Panc1 (cell line): ENCODE measurements at regions not wholly inside any gene's neighbourhood (a gene's known extent, or its start where the extent isn't known, plus 50 kb on each side); places are given as distances from the start of the nearest gene placed in this dataset.

Source experiments
- ATAC-seq: fragments of 200-7000 bp; cut with Tn5 transposase; 2 replicates; pipeline ENCODE4 v1.9.1; 2020; ENCODE audit warnings: mild to moderate bottlenecking, moderate library complexity
- BruUV-seq: library from RNA; stranded (reverse); fragments of 400-500 nt; replicated peaks from 2 replicates; lab custom pipeline; 2021; lab: Mats Ljungman, UMichigan
- CTCF ChIA-PET: fragments of 300-600 bp; sonication (Branson Sonifier 250); formaldehyde crosslinking; loops from one replicate; lab custom pipeline; 2022; ENCODE audit warnings: antibody characterized with exemption; lab: Charles Lee
- POLR2A ChIA-PET: fragments of 300-600 bp; sonication (Branson Sonifier 250); formaldehyde crosslinking; loops from one replicate; lab custom pipeline; 2022; ENCODE audit warnings: antibody characterized with exemption; lab: Charles Lee
- DNase-seq: peaks from one replicate; pipeline ENCODE4 v3.0.0-alpha.2; 2010; ENCODE audit warnings: low read depth, low spot score
- H3K27ac ChIP-seq: 2 replicates; pipeline ENCODE4 v1.5.1; 2011; ENCODE audit warnings: mild to moderate bottlenecking, low read length, inconsistent platforms
- H3K27me3 ChIP-seq: fragments of 200-500 bp; sonication (Bioruptor generic); 2 replicates; pipeline ENCODE4 v1.6.0; 2014; ENCODE audit warnings: low read length, inconsistent platforms; ENCODE audit not compliant: control insufficient read depth, insufficient read depth
- H3K36me3 ChIP-seq: fragments of 200-500 bp; sonication (Bioruptor generic); 2 replicates; pipeline ENCODE4 v1.5.1; 2014; ENCODE audit warnings: inconsistent platforms, mild to moderate bottlenecking, low read length, moderate library complexity; ENCODE audit not compliant: control insufficient read depth, insufficient read depth
- H3K4me1 ChIP-seq: 2 replicates; pipeline ENCODE4 v1.5.1; 2011; ENCODE audit warnings: inconsistent platforms, mild to moderate bottlenecking, low read length, moderate library complexity; ENCODE audit not compliant: control insufficient read depth, insufficient read depth
- H3K4me3 ChIP-seq, 2 experiments: 2 replicates each; pipeline ENCODE4 v1.5.1; 2011 to 2012; ENCODE audit warnings: low read depth in 2 of 2, low read length in 2 of 2, mild to moderate bottlenecking in 2 of 2, inconsistent platforms in 1 of 2, moderate library complexity in 1 of 2
- H3K9me3 ChIP-seq: fragments of 200-500 bp; sonication (Bioruptor generic); 2 replicates; pipeline ENCODE4 v1.5.1; 2014; ENCODE audit warnings: low read depth, mild to moderate bottlenecking, inconsistent platforms, low read length, moderate library complexity; ENCODE audit not compliant: control insufficient read depth, insufficient read depth
- CTCF ChIP-seq: fragments of 450-650 bp; IDR thresholded peaks from 2 replicates; pipeline ENCODE4 v1.5.1; 2017; ENCODE audit warnings: mild to moderate bottlenecking
- POLR2AphosphoS5 ChIP-seq: IDR thresholded peaks from 2 replicates; pipeline ENCODE4 v1.6.1; 2012; ENCODE audit warnings: mild to moderate bottlenecking, low read depth, low read length, moderate library complexity
- REST ChIP-seq, 2 experiments: IDR thresholded peaks; 2 replicates each; pipeline ENCODE4 v1.6.1; 2011 to 2012; ENCODE audit warnings: low read depth in 2 of 2, control low read depth in 1 of 2, low read length in 1 of 2, mild to moderate bottlenecking in 1 of 2, moderate library complexity in 1 of 2; ENCODE audit not compliant: insufficient read depth in 1 of 2
- SIN3A ChIP-seq: IDR thresholded peaks from 2 replicates; pipeline ENCODE4 v1.6.1; 2012; ENCODE audit warnings: low read depth, mild to moderate bottlenecking, low read length, moderate library complexity, borderline replicate concordance; ENCODE audit not compliant: insufficient read depth
- TCF7L2 ChIP-seq: IDR thresholded peaks from 2 replicates; pipeline ENCODE4 v1.6.1; 2011; ENCODE audit warnings: mild to moderate bottlenecking, low read depth, low read length, inconsistent platforms
- in situ Hi-C: cut with HindIII; loops from 2 replicates; pipeline ENCODE4 v1.10.0; 2016; ENCODE audit warnings: low sequenced_read_pairs, low pct_unique_long_range_greater_than_20kb
- intact Hi-C: fragments of 100-400 bp; cut with micrococcal nuclease; formaldehyde crosslinking; loops from one replicate; pipeline ENCODE4 v1.10.0; 2022; ENCODE audit not compliant: unreplicated experiment

- BruUV-seq = no TSS peak
- intact Hi-C loops = no loop called here
- in situ Hi-C loops = no loop called here
- Histone ChIP-seq H3K4me3 (no peak overlapping the region), H3K36me3 (no peaks in the 10 kb centered on the region), H3K27me3 (no peaks in the 10 kb centered on the region), H3K9me3 (no peaks in the 10 kb centered on the region), H3K27ac (no peak overlapping the region), H3K4me1 (no peaks in the 10 kb centered on the region)
- no peak for ATAC-seq
- POLR2A ChIA-PET = no interaction called here
- DNase-seq = no peak
- TF ChIP-seq SIN3A (no peak), POLR2AphosphoS5 (no peak), CTCF (no peak), REST (IDR thresholded peaks at IDR 0.05; ENCODE audit: insufficient read depth in 1 of 2, low read depth in 2 of 2, low read length in 1 of 2) (no peak), TCF7L2 (no peak)
- CTCF ChIA-PET = no interaction called here
Measured at GRCh38 chr7:69130396-69130795, 467.9 kb upstream of the AUTS2 start.

- CTCF ChIA-PET = no interaction called here
- Histone ChIP-seq H3K4me3 (no peak overlapping the region), H3K27ac (no peak overlapping the region), H3K4me1 (no peaks in the 10 kb centered on the region), H3K27me3 (no peaks in the 10 kb centered on the region), H3K9me3 (peaks cover 10% of the 10 kb centered on the region; the same call in 1 of the 2 replicates), H3K36me3 (no peaks in the 10 kb centered on the region)
- ATAC-seq = no peak
- POLR2A ChIA-PET = no interaction called here
- no peak for DNase-seq
- intact Hi-C loops = no loop called here
- TF ChIP-seq CTCF (no peak), TCF7L2 (no peak), REST (IDR thresholded peaks at IDR 0.05; ENCODE audit: insufficient read depth in 1 of 2, low read depth in 2 of 2, low read length in 1 of 2) (no peak), POLR2AphosphoS5 (no peak), SIN3A (no peak)
- in situ Hi-C loops = no loop called here
- BruUV-seq = no TSS peak
Measured at GRCh38 chr7:69134316-69134715, 464.0 kb upstream of the AUTS2 start.
